Erythroblast (primary cell): ENCODE measurements at regions not wholly inside any gene's neighbourhood (a gene's known extent, or its start where the extent isn't known, plus 50 kb on each side); places are given as distances from the start of the nearest gene placed in this dataset.

ENCODE experiments used
- DNase-seq, 2 experiments: peaks; one replicate each; lab custom pipeline; 2025; lab: John Stamatoyannopoulos, UW
- GATA1 ChIP-seq: IDR thresholded peaks from 2 replicates; pipeline ENCODE4 v1.6.1; 2011; ENCODE audit warnings: low read depth, mild to moderate bottlenecking, control low read depth, low read length, moderate library complexity
- POLR2A ChIP-seq: IDR thresholded peaks from 2 replicates; pipeline ENCODE4 v1.6.1; 2011; ENCODE audit warnings: mild to moderate bottlenecking, low read length

DNA sequence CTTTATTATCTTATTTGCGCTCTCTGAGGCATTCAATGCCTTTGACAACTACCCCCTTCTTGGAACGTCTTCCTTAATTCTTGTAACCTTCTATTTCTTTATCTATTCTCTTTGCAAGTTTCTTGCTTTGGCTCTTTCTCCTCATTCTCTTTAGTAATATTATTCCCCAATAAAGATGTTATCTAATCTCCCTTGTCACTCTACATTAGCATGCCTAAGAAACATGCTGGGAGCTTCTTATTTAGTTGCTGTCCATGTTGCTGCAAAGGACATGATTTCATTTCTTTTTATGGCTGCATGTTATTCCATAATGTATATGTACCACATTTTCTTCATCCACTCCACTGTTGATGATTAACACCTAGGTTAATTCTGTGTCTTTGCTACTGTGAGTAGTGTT lies 113.7 kb downstream of the RDH14 start:
- DNase-seq, result no peak
- TF ChIP-seq POLR2A (no peak), GATA1 (no peak)

DNA sequence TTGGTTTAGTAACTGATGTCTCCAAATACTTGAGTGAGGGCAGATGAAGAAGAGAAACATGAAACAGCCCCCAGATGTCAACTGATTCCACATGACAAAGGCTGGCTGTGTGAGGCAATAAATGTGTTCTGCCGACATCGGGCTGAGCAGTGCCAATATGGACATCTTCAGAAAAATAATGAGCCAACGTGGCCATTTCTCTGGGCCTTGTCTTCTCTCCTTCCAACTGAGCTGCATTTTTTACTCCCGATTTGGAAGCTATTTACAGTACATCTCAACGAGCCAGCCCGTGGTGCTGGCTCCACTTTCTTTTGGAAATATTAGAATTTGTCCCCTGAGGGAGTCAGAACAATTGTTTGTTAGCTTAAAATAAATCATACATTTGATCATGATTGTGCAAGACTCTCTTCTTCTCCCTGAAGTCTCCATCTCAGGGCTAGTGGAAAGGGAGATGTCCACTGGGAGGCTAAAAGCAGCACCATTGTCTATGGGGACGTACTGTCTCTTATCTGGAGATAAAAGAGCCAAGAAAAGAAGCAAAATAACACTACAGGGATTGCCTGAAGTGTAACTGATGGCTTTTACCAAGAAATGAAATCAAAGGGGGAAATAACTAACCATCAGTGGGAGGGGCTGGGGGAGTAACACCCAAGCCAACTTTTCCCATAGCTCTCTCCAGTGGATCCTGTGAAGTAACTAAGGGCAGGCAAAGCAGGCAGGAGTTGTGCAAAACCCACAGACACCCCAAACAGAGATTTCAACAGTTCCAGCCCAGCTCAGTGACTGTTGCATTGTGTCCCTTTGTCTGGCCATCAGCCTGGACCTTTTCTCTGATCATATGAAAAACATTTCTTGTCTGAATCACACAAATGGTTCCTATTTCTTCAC lies 114.8 kb downstream of the RDH14 start:
- no peak for DNase-seq

DNA sequence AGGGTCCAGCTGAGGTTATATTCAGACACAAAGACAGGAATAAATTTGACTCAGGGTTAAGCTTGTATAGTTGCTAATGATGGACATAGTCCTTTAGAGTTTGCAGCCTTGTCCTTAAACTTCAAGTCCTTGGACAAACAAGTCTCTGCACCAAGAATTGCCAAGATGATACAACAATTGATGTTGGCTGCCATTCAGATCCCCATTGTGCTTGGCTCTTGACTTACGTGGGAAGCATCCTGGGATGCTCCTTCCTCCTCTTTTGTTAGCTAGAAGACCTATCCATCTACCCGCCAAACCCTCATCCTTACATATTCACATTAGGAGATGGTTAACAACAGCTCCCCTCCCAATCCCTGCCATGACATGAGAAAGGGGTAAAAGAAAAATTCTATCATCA lies 115.6 kb downstream of the RDH14 start:
- DNase-seq, result no peak

More for the DNA sequence above, 114.8 kb downstream of the RDH14 start:
- TF ChIP-seq POLR2A (no peak), GATA1 (no peak)

DNA sequence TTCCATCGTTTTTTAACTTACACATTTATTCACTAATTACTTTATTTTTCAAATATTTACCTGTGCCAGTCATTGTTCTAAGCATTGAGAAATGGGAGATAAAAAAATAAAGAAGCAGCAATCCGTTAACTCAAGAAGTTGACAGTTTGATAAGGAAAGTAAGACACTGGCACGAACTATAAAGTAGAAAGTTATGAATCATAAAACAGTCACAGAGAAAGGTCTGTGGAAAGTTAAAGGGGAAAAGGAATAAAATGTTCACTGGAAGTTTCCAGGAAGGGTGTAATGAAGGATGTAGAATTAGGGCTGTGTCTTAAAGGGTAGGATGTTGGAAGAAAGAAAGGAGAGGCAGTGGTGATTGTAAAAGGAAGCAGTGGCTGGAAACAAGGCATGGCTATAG lies 118.9 kb downstream of the RDH14 start:
- TF ChIP-seq POLR2A (no peak), GATA1 (no peak)
- DNase-seq, result no peak

More for the DNA sequence above, 115.6 kb downstream of the RDH14 start:
- no peak for TF ChIP-seq POLR2A
- no peak for TF ChIP-seq GATA1

DNA sequence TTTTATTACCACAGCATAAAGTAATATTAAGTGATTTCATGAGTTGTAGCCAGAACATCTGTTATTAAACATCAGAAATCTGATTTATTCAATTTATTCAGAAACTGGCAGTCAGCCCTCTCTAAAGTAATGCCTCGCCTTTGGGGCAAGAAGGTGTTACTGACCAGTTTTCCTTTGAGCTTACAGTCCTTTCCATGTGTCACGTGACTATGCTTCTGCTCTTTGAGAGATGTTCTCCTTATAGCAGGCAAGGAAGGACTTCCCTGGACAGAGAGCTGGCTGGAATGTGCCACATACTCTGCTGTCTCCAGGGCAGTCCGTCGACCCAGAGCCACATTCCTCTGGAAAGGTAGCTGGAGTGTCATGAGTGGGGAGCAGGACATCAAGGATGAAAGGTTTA lies 119.7 kb downstream of the RDH14 start:
- no peak for DNase-seq
- TF ChIP-seq GATA1 (no peak), POLR2A (no peak)

DNA sequence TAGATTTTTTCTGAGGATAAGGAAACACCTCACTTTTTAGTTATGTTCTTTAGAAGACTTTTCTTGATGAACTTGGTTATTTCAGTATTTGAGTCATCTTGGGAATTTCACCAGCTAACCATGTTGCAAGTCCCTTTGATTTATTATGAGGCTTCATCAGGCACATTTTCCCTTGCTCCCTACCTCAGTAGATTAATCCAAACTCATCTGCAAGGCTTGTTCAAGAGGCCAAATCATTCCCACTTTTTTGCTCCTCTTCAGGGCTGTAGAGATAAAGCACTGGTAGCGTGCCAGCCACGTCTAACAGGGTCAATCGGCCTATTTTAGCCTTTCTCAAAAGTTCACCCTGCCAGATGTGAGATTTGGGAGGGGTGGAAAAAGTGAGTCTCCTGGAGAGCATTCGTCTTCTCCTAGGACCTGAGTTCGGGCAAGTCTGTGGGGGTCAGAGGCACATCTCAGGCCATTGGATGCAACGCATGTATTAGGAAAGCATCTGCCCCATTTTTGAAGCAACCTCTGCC lies 120.3 kb downstream of the RDH14 start:
- DNase-seq, result no peak
- TF ChIP-seq POLR2A, result no peak
- TF ChIP-seq GATA1, result no peak

DNA sequence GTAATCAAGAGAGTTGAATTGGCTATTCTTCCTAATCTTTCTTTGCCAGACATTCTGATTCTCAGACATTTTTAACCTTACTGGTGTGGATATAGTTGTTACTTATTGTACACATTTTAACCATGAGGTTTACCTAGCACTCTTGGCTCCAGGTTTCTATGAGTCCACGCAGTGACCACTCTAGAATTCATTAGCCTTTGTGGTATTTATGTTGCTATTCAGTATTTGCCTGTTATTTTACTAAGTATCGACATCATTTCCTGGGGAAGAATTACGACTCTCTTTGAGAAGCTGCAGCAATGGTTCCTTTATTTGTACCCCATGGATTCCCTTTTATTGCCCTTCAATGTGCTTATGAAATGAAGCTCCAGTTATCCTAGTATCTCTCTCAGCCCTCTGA lies 120.7 kb downstream of the RDH14 start:
- DNase-seq, result no peak
- TF ChIP-seq POLR2A, result no peak
- TF ChIP-seq GATA1, result no peak

DNA sequence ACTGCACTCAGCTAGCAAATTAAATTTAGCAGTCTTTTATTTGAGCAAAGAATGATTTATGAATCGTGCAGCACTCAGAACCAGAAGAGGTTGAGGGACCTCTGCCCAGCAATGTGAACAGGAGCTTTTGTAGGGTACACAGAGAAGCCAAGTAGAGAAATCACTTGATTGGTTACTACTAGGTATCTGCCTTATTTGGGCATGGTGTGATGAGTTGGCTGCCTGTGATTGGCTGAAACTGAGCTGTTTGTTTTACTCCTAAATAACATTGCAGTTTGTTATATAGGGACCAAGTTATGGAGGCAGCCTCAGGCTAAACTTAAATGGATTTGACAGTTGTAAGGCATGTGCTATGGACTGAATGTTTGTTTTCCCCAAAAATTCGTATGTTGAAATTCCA lies 122.5 kb downstream of the RDH14 start:
- DNase-seq, result no peak
- TF ChIP-seq GATA1 (no peak), POLR2A (no peak)

DNA sequence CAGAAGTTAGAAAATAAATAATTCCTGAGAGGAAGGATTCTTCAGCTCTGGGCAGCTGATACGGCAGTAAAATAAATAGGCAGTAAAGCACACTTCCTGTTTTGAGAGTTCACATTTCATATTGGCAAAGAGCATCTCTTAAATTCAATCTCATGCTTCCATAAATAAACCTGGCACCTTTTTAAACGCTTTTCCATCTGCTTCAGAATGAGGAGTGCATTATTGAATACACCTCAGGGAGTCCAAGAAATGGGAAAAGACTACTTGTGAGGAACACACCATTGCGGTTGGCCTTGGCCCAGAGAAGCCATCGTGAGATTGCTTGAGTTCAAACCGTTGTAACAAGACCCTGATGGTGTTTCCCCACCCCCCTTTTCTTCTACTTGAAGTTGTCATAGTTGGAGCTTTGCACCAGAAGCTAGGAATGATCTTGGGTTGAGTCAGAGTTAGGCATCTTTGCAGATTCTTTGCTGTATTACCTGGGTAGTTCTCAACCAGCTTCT lies 123.9 kb downstream of the RDH14 start:
- no peak for DNase-seq
- TF ChIP-seq POLR2A (no peak), GATA1 (no peak)

DNA sequence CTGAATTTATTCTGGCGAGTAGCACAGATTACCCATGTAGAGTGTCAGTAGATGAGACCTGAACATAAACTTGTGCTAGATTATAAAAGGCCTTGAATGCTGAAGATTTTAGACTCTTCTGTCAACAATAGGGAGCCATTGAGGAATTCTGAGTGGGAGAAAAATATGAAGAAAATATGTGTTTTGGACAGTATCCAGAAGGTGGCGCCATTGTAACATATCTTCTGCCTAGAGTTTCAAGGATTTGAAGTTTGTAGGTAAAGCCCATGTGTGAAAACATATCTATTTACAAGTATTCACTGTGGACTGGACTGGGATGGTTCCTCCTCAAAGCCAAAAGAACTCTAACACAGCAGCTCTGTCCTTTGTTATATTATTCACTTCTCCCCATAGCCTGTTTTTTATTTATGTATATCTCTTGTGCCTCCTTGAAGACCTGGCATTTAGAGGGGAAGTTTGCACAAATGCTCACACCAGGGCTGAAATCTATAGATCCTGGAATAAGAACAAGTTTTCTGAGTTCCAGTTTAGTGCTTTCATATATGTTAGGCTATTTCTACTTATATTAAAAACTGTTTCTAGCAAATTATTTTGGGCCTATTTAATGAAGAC lies 124.9 kb downstream of the RDH14 start:
- TF ChIP-seq GATA1, result no peak
- peak; percentile 36 to 71 for DNase-seq

DNA sequence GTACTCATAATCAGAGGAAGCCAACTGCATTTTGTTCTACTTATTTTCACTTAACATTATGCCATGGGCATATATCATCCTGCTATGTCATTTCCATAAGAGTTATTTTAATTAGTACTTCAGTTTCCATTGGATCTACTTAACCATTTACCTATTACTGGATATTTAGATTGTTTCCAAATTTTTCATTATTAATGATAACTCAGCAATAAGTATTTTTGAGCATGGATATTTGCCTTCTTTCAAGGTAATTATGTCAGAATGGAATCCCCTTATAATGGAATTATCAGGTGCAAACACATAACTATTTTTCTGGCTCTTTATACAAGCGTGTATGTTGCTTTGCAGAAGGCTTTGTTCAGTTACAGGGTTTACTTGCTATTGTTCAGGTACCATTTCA lies 126.6 kb downstream of the RDH14 start:
- TF ChIP-seq GATA1 (no peak), POLR2A (no peak)
- no peak for DNase-seq

DNA sequence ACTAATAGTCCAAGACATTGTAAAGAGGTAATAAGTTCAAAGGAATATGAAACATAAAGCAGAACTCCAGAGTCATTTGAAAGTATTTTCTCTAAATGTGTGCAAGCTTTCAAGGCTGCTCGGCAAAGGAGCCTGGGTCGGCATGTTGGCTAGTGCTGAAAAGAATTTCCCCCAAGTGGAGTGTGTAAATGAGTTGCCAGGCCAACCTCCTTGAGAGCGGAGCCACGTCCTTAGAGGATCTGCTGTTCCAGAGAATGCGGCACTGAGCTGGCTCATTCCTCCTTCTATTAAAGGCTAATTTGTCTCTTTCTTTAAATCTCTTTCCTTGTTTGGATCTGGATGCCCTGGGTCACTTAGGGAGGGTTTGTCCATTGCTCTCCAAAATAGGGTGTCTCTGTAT lies 127.5 kb downstream of the RDH14 start:
- no peak for DNase-seq
- TF ChIP-seq POLR2A, result no peak
- no peak for TF ChIP-seq GATA1

DNA sequence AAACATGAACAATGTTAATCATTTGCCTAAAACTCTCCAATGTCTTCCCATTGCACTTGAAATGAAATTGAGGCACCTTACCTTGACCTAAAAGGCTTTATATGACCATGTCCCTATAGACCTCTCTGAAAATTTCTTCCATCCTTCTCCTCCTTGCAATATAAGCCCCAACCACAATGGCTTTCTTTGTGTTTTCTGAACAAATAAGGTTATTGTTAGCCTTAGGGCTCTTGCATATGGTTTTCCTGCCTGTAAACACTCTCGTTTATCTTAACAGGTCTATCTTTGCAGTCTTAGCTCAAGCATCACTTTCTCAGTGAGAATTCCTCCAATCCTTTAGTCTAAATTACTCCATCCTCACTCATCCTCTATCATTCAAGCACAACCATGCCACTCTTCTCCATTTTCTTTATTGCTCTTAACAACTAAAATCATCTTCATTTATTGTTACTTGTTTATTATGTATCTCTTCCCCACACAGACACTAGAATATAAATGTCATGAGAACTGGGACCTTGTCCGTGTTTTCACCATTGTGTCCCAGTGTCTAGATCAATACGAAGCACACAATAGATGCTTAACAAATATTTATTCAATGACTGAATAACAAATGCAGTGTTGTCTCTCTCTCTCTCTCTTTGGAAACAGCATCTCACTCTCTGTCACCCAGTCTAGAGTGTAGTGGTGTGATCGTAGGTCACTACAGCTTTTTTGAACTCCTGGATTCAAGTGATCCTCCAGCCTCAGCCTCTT lies 129.3 kb downstream of the RDH14 start:
- no peak for DNase-seq
- TF ChIP-seq POLR2A (no peak), GATA1 (no peak)
